ENCODE measurements at regions not wholly inside any gene's neighbourhood (a gene's known extent, or its start where the extent isn't known, plus 50 kb on each side); places are given as distances from the start of the nearest gene placed in this dataset.

- TF ChIP-seq POLR2A (IDR thresholded peaks at IDR 0.05; ENCODE audit: borderline replicate concordance, extremely low read depth, insufficient read depth, insufficient read length) (no peak), CTCF (IDR thresholded peaks at IDR 0.05 in 2 of 3, conservative IDR thresholded peaks at IDR 0.05 in 1 of 3; ENCODE audit: borderline replicate concordance in 1 of 3, insufficient read depth in 1 of 3, low read depth in 2 of 3, low read length in 2 of 3) (no peak), CEBPB (IDR thresholded peaks at IDR 0.05; ENCODE audit: low read depth) (no peak), SP1 (IDR thresholded peaks at IDR 0.05; ENCODE audit: low read depth) (no peak), ATF3 (IDR thresholded peaks at IDR 0.05) (no peak), ZNF274 (IDR thresholded peaks at IDR 0.05; ENCODE audit: low read depth, low read length) (no peak), EZH2 (IDR thresholded peaks at IDR 0.05) (no peak), POLR2AphosphoS5 (IDR thresholded peaks at IDR 0.05; ENCODE audit: low read depth, low read length) (no peak)
Measured at GRCh38 chr9:83188277-83188676, 125.3 kb upstream of the RASEF start.

Measured in HCT116 (cell line).